Right lobe of liver (tissue), 6 donors: ENCODE measurements at regions not wholly inside any gene's neighbourhood (a gene's known extent, or its start where the extent isn't known, plus 50 kb on each side); places are given as distances from the start of the nearest gene placed in this dataset.

Experiments
- ATAC-seq, 4 donors: fragments of 200-7000 bp; cut with Tn5 transposase; one replicate each; pipeline ENCODE4 v1.9.1; 2020; ENCODE audit warnings: mild to moderate bottlenecking in 4 of 4, moderate library complexity in 4 of 4
- DNase-seq, 3 donors: peaks; one replicate each; pipeline ENCODE4 v3.0.0-alpha.2; 2020
- H3K27ac ChIP-seq, 3 donors: fragments of 200-600 bp; one replicate each; pipeline ENCODE4 v1.8.0; 2022
- H3K27me3 ChIP-seq, 2 donors: fragments of 200-600 bp; one replicate each; pipeline ENCODE4 v1.8.0; 2022
- H3K36me3 ChIP-seq, 4 donors: fragments of 200-600 bp; sonication (generic) in 1 of 4; one replicate each; pipeline versions ENCODE4 v1.5.1 to v1.8.0; 2017 to 2022; ENCODE audit warnings: control low read depth in 1 of 4
- H3K4me1 ChIP-seq, 4 donors: fragments of 200-600 bp; sonication (generic) in 1 of 4; one replicate each; pipeline versions ENCODE4 v1.5.1 to v1.8.0; 2017 to 2022; ENCODE audit warnings: control low read depth in 1 of 4
- H3K4me3 ChIP-seq, 3 donors: fragments of 200-600 bp; one replicate each; pipeline ENCODE4 v1.8.0; 2022
- H3K9me3 ChIP-seq, 4 donors: fragments of 200-600 bp; sonication (generic) in 1 of 4; one replicate each; pipeline versions ENCODE4 v1.5.1 to v1.8.0; 2017 to 2022; ENCODE audit warnings: control low read depth in 1 of 4
- POLR2A ChIP-seq: fragments of 450-650 bp; IDR thresholded peaks from one replicate; pipeline ENCODE4 v1.6.1; 2017; ENCODE audit warnings: antibody characterized with exemption, mild to moderate bottlenecking
- WGBS: methylation state at CpG from one replicate; pipeline ENCODE4 v1.1.6; 2018; ENCODE audit warnings: low coverage, low lambda C conversion rate; ENCODE audit not compliant: insufficient coverage; ENCODE audit errors: missing lambda C conversion rate; 5-methylcytosine and 5-hydroxymethylcytosine counted together
- intact Hi-C, 2 donors: fragments of 100-400 bp; cut with DNase I; formaldehyde crosslinking; loops; one replicate each; pipeline versions ENCODE4 v1.11.2 to v1.14.1; 2022
- TF ChIP-seq, protein P1 (sequence below), 4 donors: fragments of 200-600 bp in 3 of 4; fragments of 450-650 bp in 1 of 4; IDR thresholded peaks; one replicate each; pipeline versions ENCODE4 v1.5.1 to v1.8.0; 2016 to 2022; ENCODE audit warnings: antibody characterized with exemption in 4 of 4, mild to moderate bottlenecking in 2 of 4
- donor health status: DM: no; HTN: yes; CAD: no.
- donor health status: DM: no; HTN: no; CAD: no.
- donor health status: DM: no; HTN: no; CAD: no.
- donor health status: DM: no; HTN: yes; CAD: no.
- donor health status: DM: no; HTN: yes; CAD: no.

DNA sequence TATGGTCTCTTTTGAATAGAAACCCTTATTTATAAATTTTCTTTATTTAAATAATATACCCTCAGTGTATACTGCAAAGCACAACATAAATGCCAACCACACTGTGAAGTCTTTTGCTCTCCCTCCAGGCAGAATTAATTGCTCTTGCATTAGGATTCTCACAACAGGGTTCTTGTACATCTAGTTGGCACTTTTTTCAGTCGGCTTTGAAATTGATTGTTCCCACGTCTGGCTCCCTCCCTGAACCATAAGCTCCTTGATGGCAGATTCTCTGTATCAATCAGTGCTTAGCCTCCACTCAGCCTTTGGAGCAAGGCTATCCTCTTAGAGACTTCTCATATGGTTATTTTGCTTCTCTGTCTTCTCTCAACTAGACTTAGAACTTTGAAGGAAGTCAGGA, 288.0 kb upstream of the POU3F2 start:
- DNase-seq: no peak
- WGBS: 45% methylated on average over 2 of the region's 2 CpGs
- no peak for TF ChIP-seq POLR2A
- TF ChIP-seq, protein P1, sequence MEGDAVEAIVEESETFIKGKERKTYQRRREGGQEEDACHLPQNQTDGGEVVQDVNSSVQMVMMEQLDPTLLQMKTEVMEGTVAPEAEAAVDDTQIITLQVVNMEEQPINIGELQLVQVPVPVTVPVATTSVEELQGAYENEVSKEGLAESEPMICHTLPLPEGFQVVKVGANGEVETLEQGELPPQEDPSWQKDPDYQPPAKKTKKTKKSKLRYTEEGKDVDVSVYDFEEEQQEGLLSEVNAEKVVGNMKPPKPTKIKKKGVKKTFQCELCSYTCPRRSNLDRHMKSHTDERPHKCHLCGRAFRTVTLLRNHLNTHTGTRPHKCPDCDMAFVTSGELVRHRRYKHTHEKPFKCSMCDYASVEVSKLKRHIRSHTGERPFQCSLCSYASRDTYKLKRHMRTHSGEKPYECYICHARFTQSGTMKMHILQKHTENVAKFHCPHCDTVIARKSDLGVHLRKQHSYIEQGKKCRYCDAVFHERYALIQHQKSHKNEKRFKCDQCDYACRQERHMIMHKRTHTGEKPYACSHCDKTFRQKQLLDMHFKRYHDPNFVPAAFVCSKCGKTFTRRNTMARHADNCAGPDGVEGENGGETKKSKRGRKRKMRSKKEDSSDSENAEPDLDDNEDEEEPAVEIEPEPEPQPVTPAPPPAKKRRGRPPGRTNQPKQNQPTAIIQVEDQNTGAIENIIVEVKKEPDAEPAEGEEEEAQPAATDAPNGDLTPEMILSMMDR (IDR thresholded peaks at IDR 0.05): no peak
- no peak overlapping the region for H3K4me3 ChIP-seq
- intact Hi-C loops: no loop called here
- H3K27me3 ChIP-seq: no peaks in the 10 kb centered on the region
- H3K9me3 ChIP-seq: no peaks in the 10 kb centered on the region
- H3K4me1 ChIP-seq: no peaks in the 10 kb centered on the region
- H3K36me3 ChIP-seq: no peaks in the 10 kb centered on the region
- no peak overlapping the region for H3K27ac ChIP-seq
- ATAC-seq: no peak

DNA sequence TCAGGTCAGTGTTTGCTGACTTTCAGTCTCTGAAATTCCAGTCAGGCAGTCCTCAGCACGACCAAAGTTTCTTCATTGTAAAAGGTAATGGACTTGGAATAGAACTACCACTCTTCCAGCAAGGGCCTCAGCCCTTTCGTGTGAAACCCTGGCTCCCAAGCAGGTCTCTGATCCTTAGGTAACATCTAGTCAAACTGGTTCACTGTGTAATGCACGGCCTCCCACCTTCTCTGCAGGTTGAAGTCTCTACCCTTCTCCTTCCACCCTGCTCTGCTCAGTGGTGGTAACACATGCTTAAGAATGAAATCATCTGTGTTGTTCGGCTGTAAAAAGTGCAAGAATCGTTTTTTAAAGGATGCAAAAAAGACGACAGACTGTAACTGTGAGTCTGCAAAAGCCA, 287.2 kb upstream of the POU3F2 start:
- Histone ChIP-seq H3K9me3 (no peaks in the 10 kb centered on the region), H3K4me3 (no peak overlapping the region), H3K27ac (no peak overlapping the region), H3K4me1 (no peaks in the 10 kb centered on the region), H3K27me3 (no peaks in the 10 kb centered on the region), H3K36me3 (no peaks in the 10 kb centered on the region)
- DNase-seq (no peak), ATAC-seq (no peak)
- intact Hi-C loops: no loop called here
- WGBS: 20% methylated on average over 5 of the region's 6 CpGs
- TF ChIP-seq POLR2A: no peak
- TF ChIP-seq, protein P1 (IDR thresholded peaks at IDR 0.05): no peak

DNA sequence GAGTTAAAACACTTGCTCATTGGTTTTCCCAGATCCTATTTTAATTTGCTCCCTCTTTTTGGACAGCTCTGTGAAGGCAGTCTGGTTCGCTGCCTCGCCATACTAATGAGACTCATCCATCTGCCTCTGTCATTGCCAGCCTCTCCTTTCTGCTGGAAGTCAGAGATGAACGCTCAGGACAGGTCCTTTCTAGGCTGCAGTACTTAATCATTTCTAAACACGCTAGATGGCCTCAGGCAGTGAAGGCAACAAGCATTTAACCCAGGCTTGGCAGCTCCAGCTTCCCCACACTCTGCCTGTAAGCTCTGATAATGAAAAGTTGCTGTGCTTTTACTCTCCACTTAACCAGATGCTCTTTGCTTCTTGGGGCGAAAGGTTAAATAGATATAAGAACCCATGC, 286.7 kb upstream of the POU3F2 start:
- H3K27ac ChIP-seq: no peak overlapping the region
- WGBS: 48% methylated on average over 4 of the region's 5 CpGs
- no peak overlapping the region for H3K4me3 ChIP-seq
- intact Hi-C loops: no loop called here
- ATAC-seq: no peak
- no peaks in the 10 kb centered on the region for H3K9me3 ChIP-seq
- H3K36me3 ChIP-seq: no peaks in the 10 kb centered on the region
- TF ChIP-seq, protein P1 (IDR thresholded peaks at IDR 0.05): no peak
- no peak for TF ChIP-seq POLR2A
- H3K4me1 ChIP-seq: no peaks in the 10 kb centered on the region
- DNase-seq: no peak
- H3K27me3 ChIP-seq: no peaks in the 10 kb centered on the region

DNA sequence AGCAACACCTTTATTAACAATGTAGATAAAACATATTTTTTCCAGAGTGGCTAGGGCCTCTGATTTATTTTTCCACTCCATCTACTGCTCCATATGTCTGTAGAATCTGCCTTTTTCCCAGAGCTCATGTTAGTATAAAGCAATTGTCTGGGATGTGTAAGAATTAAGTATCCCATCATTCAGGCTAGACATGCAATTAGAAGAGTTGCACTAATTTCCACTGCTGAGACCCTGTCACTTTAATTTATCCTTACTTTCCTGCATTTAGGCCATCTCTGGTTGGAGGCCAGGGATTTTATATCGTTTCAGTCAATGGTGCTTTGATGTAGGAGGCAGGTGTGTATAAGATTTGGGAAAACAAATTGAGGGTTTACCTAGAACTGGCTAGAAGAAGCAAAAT, 286.1 kb upstream of the POU3F2 start:
- no peaks in the 10 kb centered on the region for H3K9me3 ChIP-seq
- H3K27ac ChIP-seq: no peak overlapping the region
- no peaks in the 10 kb centered on the region for H3K27me3 ChIP-seq
- H3K4me3 ChIP-seq: no peak overlapping the region
- H3K36me3 ChIP-seq: no peaks in the 10 kb centered on the region
- intact Hi-C loops: no loop called here
- H3K4me1 ChIP-seq: no peaks in the 10 kb centered on the region
- ATAC-seq: no peak
- WGBS: 18% methylated on average over 1 of the region's 1 CpG
- no peak for DNase-seq
- TF ChIP-seq POLR2A: no peak
- TF ChIP-seq, protein P1 (IDR thresholded peaks at IDR 0.05): no peak

DNA sequence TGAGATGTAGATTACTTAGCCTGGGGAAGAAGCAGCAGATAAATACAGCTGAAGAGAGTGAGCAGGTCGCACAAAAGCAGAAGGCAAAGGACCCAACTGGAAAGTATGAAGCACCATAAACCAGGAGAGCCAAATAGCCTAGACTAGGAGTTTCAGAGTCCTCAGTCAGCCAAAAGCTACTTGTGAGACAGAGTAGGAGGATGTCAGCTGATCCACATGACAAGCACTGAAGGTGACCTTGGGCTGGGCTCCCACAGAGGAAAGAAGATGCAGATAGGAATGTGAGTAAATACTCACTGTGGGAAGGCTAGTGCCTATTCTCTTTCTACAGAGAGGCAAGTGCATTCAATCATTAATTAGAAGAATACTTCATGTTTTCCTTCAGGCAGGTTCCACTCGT, 274.0 kb upstream of the POU3F2 start:
- Histone ChIP-seq H3K4me1 (no peaks in the 10 kb centered on the region), H3K27ac (no peak overlapping the region), H3K27me3 (no peaks in the 10 kb centered on the region), H3K9me3 (no peaks in the 10 kb centered on the region), H3K36me3 (no peaks in the 10 kb centered on the region), H3K4me3 (no peak overlapping the region)
- ATAC-seq (no peak), DNase-seq (no peak)
- no peak for TF ChIP-seq POLR2A
- TF ChIP-seq, protein P1 (IDR thresholded peaks at IDR 0.05): no peak
- intact Hi-C loops: no loop called here
- 40% methylated on average over 2 of the region's 2 CpGs for WGBS
